SK-N-SH treated with all-trans-retinoic acid at 6 μM for 48 hours (cell line): ENCODE measurements at regions not wholly inside any gene's neighbourhood (a gene's known extent, or its start where the extent isn't known, plus 50 kb on each side); places are given as distances from the start of the nearest gene placed in this dataset.

Experiments used
- ATAC-seq: fragments of 200-7000 bp; cut with Tn5 transposase; 3 replicates; pipeline ENCODE4 v1.9.1; 2020; ENCODE audit warnings: mild to moderate bottlenecking, moderate library complexity
- ARNTL ChIP-seq: fragments of 450-650 bp; formaldehyde crosslinking; IDR thresholded peaks from 2 replicates; pipeline ENCODE4 v1.5.0; 2020; ENCODE audit warnings: low read depth, mild to moderate bottlenecking, moderate library complexity, borderline replicate concordance
- BACH2 ChIP-seq: fragments of 250-450 bp; sonication (Bioruptor Pico); IDR thresholded peaks from 2 replicates; pipeline ENCODE4 v1.9.0; 2021; ENCODE audit warnings: mild to moderate bottlenecking, borderline replicate concordance
- CREB5 ChIP-seq: fragments of 250-450 bp; sonication (Bioruptor Pico); IDR thresholded peaks from 2 replicates; pipeline ENCODE4 v1.5.1; 2020; ENCODE audit warnings: low read depth, mild to moderate bottlenecking, moderate library complexity
- CSDC2 ChIP-seq: fragments of 250-450 bp; sonication (Bioruptor Pico); IDR thresholded peaks from 2 replicates; pipeline ENCODE4 v1.5.0; 2020; ENCODE audit warnings: mild to moderate bottlenecking, moderate library complexity
- CSRNP3 ChIP-seq: fragments of 250-450 bp; sonication (Bioruptor Pico); IDR thresholded peaks from 2 replicates; pipeline ENCODE4 v1.5.1; 2021; ENCODE audit warnings: mild to moderate bottlenecking, moderate library complexity
- ESRRG ChIP-seq: fragments of 250-450 bp; sonication (Bioruptor Pico); IDR thresholded peaks from 2 replicates; pipeline ENCODE4 v1.6.1; 2021; ENCODE audit warnings: mild to moderate bottlenecking
- GLIS3 ChIP-seq: fragments of 250-450 bp; sonication (Bioruptor Pico); IDR thresholded peaks from 2 replicates; pipeline ENCODE4 v1.5.0; 2020; ENCODE audit warnings: mild to moderate bottlenecking, moderate library complexity
- ISL1 ChIP-seq: fragments of 250-450 bp; sonication (Bioruptor Pico); IDR thresholded peaks from 2 replicates; pipeline ENCODE4 v2.1.2; 2022; ENCODE audit warnings: mild to moderate bottlenecking, moderate library complexity
- OSR1 ChIP-seq: fragments of 250-450 bp; sonication (Bioruptor Pico); IDR thresholded peaks from 2 replicates; pipeline ENCODE4 v1.8.0; 2022; ENCODE audit warnings: moderate library complexity, mild to moderate bottlenecking, inconsistent platforms
- PATZ1 ChIP-seq: fragments of 250-450 bp; sonication (Bioruptor Pico); IDR thresholded peaks from 2 replicates; pipeline ENCODE4 v1.8.0; 2020; ENCODE audit warnings: mild to moderate bottlenecking, moderate library complexity, borderline replicate concordance
- POU6F1 ChIP-seq: fragments of 250-450 bp; sonication (Bioruptor Pico); IDR thresholded peaks from 2 replicates; pipeline ENCODE4 v1.8.0; 2021; ENCODE audit warnings: low read depth, mild to moderate bottlenecking, moderate library complexity, borderline replicate concordance
- PPARA ChIP-seq: fragments of 250-450 bp; sonication (Bioruptor Pico); IDR thresholded peaks from 2 replicates; pipeline ENCODE4 v1.5.0; 2020; ENCODE audit warnings: mild to moderate bottlenecking, borderline replicate concordance
- RARB ChIP-seq: fragments of 250-450 bp; sonication (Bioruptor Pico); IDR thresholded peaks from 2 replicates; pipeline ENCODE4 v1.8.0; 2021; ENCODE audit warnings: mild to moderate bottlenecking, moderate library complexity
- SNAI2 ChIP-seq: fragments of 250-450 bp; sonication (Bioruptor Pico); IDR thresholded peaks from 2 replicates; pipeline ENCODE4 v1.5.0; 2020; ENCODE audit warnings: mild to moderate bottlenecking, moderate library complexity
- TCF4 ChIP-seq: fragments of 250-450 bp; sonication (Bioruptor Pico); IDR thresholded peaks from 2 replicates; pipeline ENCODE4 v1.8.0; 2021; ENCODE audit warnings: mild to moderate bottlenecking, moderate library complexity, borderline replicate concordance
- TOX ChIP-seq: fragments of 250-450 bp; sonication (Bioruptor Pico); IDR thresholded peaks from 2 replicates; pipeline ENCODE4 v1.8.0; 2021; ENCODE audit warnings: mild to moderate bottlenecking, moderate library complexity, borderline replicate concordance
- TSHZ2 ChIP-seq: fragments of 250-450 bp; sonication (Bioruptor Pico); IDR thresholded peaks from 2 replicates; pipeline ENCODE4 v1.5.0; 2020; ENCODE audit warnings: mild to moderate bottlenecking, moderate library complexity
- ZC3H10 ChIP-seq: fragments of 250-450 bp; sonication (Bioruptor Pico); IDR thresholded peaks from 2 replicates; pipeline ENCODE4 v1.5.1; 2021; ENCODE audit warnings: mild to moderate bottlenecking, moderate library complexity
- ZFP30 ChIP-seq: fragments of 450-650 bp; formaldehyde crosslinking; IDR thresholded peaks from 2 replicates; pipeline ENCODE4 v1.5.0; 2022; ENCODE audit warnings: mild to moderate bottlenecking, moderate library complexity
- ZNF565 ChIP-seq: fragments of 450-650 bp; formaldehyde crosslinking; conservative IDR thresholded peaks from 2 replicates; pipeline ENCODE4 v1.5.0; 2020; ENCODE audit warnings: low read depth, mild to moderate bottlenecking, moderate library complexity
- ZNF70 ChIP-seq: fragments of 450-650 bp; formaldehyde crosslinking; IDR thresholded peaks from 2 replicates; pipeline ENCODE4 v1.5.0; 2020; ENCODE audit warnings: mild to moderate bottlenecking, moderate library complexity

DNA sequence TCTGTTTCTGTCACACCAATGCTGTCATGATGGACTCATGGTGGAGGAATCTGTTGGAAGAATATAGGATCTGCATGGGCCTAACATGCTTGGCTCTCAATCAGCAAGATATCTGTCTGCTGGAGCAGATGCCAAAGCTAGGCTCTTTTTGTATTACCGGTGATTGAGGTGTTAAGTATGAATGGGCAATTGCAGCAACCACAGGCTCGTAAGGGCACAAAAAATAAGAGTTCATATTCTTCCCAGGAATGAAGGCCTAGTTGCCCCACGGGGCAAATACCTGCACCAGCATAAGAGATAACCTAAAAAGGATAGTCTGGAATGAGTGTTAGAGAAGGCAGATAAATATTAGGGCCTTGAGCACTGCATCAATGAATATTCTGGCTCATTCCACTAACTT lies 679.5 kb upstream of the COX7C start:
- no peak for ATAC-seq
- no peak for TF ChIP-seq TSHZ2 (CRISPR knock-in tag)
- TF ChIP-seq BACH2 (CRISPR knock-in tag): no peak
- TF ChIP-seq OSR1 (CRISPR knock-in tag): no peak
- no peak for TF ChIP-seq CSDC2 (CRISPR knock-in tag)
- TF ChIP-seq CSRNP3 (CRISPR knock-in tag): no peak
- TF ChIP-seq ESRRG: no peak
- TF ChIP-seq TOX (CRISPR knock-in tag): no peak
- no peak for TF ChIP-seq PPARA
- TF ChIP-seq POU6F1 (CRISPR knock-in tag): no peak

- no peak for ATAC-seq
- TF ChIP-seq ISL1 (no peak), ARNTL (CRISPR knock-in tag) (no peak), TCF4 (CRISPR knock-in tag) (no peak), ZFP30 (no peak), ZC3H10 (no peak), TOX (CRISPR knock-in tag) (no peak), CSDC2 (CRISPR knock-in tag) (no peak)
Observed at GRCh38 chr5:85951707-85952210, 666.0 kb upstream of the COX7C start.

DNA sequence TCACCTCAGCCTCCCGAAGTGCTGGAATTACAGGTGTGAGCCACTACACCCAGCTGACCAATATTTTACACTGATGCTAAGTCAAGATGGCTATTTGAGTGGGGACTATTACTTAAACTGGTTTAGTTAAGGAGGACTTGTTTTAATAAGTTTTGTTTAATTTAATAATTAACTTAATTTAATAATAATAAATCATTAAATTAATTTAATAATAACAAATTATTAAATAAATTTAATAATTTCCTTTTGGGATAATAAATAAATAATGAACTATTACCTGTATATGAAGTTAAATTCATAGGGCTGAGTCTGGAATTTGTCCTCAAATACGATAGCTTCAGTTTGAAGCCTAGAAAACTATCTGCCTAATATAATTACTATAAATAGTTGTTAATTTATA lies 665.1 kb upstream of the COX7C start:
- TF ChIP-seq PPARA (no peak), ZNF70 (CRISPR knock-in tag) (no peak), GLIS3 (CRISPR knock-in tag) (no peak), ZNF565 (no peak), TSHZ2 (CRISPR knock-in tag) (no peak), ARNTL (CRISPR knock-in tag) (no peak), TOX (CRISPR knock-in tag) (no peak), CREB5 (CRISPR knock-in tag) (no peak), CSRNP3 (CRISPR knock-in tag) (no peak), SNAI2 (CRISPR knock-in tag) (no peak), ESRRG (no peak), CSDC2 (CRISPR knock-in tag) (no peak), RARB (no peak), PATZ1 (CRISPR knock-in tag) (no peak), POU6F1 (CRISPR knock-in tag) (no peak), TCF4 (CRISPR knock-in tag) (no peak)
- ATAC-seq: no peak
